IPS-20b (cell line): ENCODE measurements at regions not wholly inside any gene's neighbourhood (a gene's known extent, or its start where the extent isn't known, plus 50 kb on each side); places are given as distances from the start of the nearest gene placed in this dataset.
"Not testable (repeated sequence)": the region's sequence is repeated elsewhere in the genome, so short reads cannot be mapped to it uniquely, and the experiment has no call there.

Experiments
- H3K27ac ChIP-seq: one replicate; pipeline ENCODE4 v1.5.1; 2013; ENCODE audit warnings: low read length
- H3K27me3 ChIP-seq: 2 replicates; pipeline ENCODE4 v1.6.1; 2013; ENCODE audit warnings: mild to moderate bottlenecking, low read length, inconsistent platforms; ENCODE audit not compliant: insufficient read depth
- H3K36me3 ChIP-seq: 2 replicates; pipeline ENCODE4 v1.6.1; 2013; ENCODE audit warnings: low read depth, mild to moderate bottlenecking, inconsistent platforms, low read length, moderate library complexity; ENCODE audit not compliant: insufficient read depth
- H3K4me1 ChIP-seq: 2 replicates; pipeline ENCODE4 v1.6.1; 2013; ENCODE audit warnings: mild to moderate bottlenecking, control low read depth, inconsistent platforms, low read length, moderate library complexity; ENCODE audit not compliant: insufficient read depth
- H3K4me3 ChIP-seq: 2 replicates; pipeline ENCODE4 v1.5.1; 2013; ENCODE audit warnings: mild to moderate bottlenecking, low read length, inconsistent platforms
- H3K9ac ChIP-seq: 2 replicates; pipeline ENCODE4 v1.6.1; 2013; ENCODE audit warnings: low read depth, mild to moderate bottlenecking, inconsistent platforms, low read length, moderate library complexity
- H3K9me3 ChIP-seq: 2 replicates; pipeline ENCODE4 v1.6.1; 2013; ENCODE audit warnings: mild to moderate bottlenecking, low read depth, low read length, inconsistent platforms; ENCODE audit not compliant: insufficient read depth

DNA sequence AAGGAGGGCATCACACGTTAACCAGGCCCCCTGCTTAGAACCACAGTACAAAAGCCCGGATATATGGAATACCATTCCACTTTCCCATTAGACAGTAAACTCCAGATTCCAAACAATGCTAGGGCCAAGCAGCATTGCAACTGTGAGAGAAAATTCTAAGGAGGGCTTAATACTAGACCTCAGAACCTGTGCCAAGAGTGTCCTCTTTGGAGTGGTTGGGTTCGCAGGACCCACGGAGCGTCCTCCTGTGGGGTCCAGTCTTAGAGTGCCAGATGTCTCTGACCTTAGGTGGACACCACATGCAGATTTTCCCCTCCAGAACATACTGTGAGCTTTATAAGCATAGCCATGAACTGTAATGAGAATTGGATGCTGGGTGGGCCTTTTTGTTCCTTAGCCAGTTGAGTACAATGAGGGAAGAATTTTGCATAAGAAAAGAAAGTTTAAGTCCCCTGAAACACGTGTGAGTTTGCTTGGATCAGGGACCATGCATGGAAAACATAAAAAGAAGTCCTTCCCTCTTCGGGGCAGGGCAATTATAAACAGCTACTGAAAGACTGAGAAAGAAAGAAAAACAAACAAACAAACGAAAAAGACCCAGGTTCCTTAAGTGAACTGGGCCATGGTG lies 325.7 kb downstream of the NEK10 start:
- H3K27ac ChIP-seq: peak overlapping the region; percentile 42
- H3K4me1 ChIP-seq: peaks cover 37% of the 10 kb centered on the region
- no peaks in the 10 kb centered on the region for H3K36me3 ChIP-seq
- H3K9ac ChIP-seq: peak overlapping the region; percentile 27; the same call in 1 of the 2 replicates
- H3K9me3 ChIP-seq: peaks cover 9% of the 10 kb centered on the region; the same call in 1 of the 2 replicates
- no peaks in the 10 kb centered on the region for H3K27me3 ChIP-seq
- 0 out of 2 replicates have a peak overlapping the region, but pooled peaks have one; percentile 23 for H3K4me3 ChIP-seq

DNA sequence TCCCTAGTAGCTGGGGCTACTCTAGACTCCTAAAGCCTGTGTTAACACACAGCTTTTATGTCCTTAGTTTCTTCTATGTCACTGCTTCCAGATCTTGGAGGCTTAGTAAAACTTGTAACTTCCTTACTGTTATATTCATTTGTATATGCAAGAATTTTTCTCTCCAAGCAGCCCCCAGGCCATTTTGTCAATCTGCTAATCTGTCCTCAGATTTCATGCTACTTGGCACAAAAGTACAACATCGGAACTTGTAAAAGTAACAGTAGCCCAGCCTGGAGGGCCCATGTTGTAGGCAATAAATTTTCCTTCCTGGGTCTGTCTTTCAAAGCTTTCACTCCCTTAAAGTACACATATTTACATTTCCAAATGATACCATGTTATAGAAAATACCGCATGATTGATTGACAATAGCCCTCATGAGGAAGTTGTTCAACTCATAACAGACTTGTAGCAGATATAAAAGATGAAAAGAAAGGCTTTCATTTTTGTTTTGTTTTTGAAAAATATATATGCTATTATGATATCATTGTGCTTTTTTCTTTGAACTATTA lies 324.2 kb downstream of the NEK10 start:
- Histone ChIP-seq H3K4me1 (peaks cover 37% of the 10 kb centered on the region), H3K9me3 (peaks cover 9% of the 10 kb centered on the region; the same call in 1 of the 2 replicates), H3K27ac (no peak overlapping the region), H3K27me3 (no peaks in the 10 kb centered on the region), H3K36me3 (no peaks in the 10 kb centered on the region), H3K9ac (no peak overlapping the region), H3K4me3 (no peak overlapping the region)

DNA sequence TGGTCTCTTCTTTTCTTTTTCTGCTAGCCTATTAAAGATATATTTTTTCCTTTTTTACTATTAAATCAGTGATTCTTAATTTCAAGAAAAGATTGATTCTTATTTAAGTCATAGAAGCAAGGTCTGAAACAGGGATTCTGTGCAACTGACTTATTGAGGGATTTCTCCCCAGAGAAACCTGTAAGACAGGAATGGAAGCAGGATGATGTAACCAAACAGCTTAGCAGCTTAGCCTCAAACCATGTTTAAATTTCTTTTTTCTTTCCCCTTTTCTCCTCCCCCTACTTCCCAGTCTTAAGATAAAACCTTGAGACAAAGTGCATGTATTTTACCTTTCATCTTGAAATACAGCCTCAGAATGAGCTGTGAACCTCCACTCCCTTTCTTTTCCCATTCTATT lies 322.8 kb downstream of the NEK10 start:
- no peaks in the 10 kb centered on the region for H3K27me3 ChIP-seq
- H3K4me1 ChIP-seq: peaks cover 37% of the 10 kb centered on the region
- H3K9ac ChIP-seq: no peak overlapping the region
- no peaks in the 10 kb centered on the region for H3K36me3 ChIP-seq
- no peak overlapping the region for H3K27ac ChIP-seq
- no peak overlapping the region for H3K4me3 ChIP-seq
- H3K9me3 ChIP-seq: peaks cover 8% of the 10 kb centered on the region; the same call in 1 of the 2 replicates

DNA sequence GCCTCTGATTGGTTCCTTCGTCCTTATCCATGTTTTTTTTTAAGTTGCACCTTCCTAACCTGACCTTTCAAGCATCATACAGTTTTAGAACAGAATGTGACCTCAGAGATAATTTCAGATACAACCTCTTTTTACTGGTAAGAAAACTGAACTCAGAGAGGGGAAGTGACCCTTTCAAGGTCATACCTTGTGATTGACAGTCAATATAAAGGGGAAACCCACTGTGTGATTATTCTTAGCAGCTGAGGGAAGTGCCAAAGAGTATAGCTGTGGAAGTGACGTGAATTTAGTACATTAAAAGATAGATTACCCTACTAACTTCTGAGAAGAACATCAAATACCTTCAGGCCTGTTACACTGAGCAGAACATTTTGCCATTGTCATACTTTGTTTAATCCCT lies 319.4 kb downstream of the NEK10 start:
- no peaks in the 10 kb centered on the region for H3K27me3 ChIP-seq
- peaks cover 17% of the 10 kb centered on the region for H3K9me3 ChIP-seq
- H3K4me3 ChIP-seq: no peak overlapping the region
- H3K27ac ChIP-seq: no peak overlapping the region
- H3K4me1 ChIP-seq: peaks cover 20% of the 10 kb centered on the region
- H3K9ac ChIP-seq: no peak overlapping the region
- H3K36me3 ChIP-seq: no peaks in the 10 kb centered on the region

DNA sequence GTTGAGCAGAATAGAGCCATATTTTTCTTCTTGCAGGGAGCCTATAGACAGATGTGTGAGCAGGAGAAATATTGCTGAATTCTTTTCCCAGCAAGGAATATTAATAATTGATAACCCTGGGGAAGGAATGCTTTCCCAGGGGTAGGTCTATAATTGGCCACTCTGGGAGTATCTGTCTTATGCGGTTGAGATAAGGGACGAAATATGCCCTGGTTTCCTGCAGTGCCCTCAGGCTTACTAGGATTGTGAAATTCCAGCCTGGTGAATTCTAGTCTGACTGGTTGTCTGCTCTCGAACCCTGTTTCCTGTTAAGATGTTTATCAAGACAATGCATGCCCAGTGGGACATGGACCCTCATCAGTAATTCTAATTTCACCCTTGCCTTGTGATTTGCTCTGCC lies 317.7 kb downstream of the NEK10 start:
- not testable (repeated sequence) for H3K9ac ChIP-seq, H3K27me3 ChIP-seq, H3K4me1 ChIP-seq, H3K4me3 ChIP-seq, H3K27ac ChIP-seq, H3K36me3 ChIP-seq
- H3K9me3 ChIP-seq: peaks cover 17% of the 10 kb centered on the region

DNA sequence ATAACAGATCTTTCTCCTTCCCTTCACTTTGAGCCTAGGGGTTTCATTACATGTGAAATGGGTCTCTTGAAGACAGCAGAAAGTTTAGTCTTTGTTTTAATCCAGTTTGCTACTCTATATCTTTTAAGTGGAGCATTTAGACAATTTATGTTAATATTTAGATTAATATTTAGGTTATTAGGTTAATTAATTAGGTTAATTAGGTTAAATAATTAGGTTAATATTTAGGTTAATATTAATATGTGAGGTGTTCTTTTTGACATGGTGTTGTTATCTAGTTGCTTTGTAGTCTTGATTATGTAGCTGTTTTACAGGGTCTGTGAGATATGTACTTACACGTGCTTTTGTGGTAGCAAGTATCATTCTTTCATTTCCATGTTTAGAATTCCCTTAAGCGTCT lies 312.9 kb downstream of the NEK10 start:
- peaks cover 15% of the 10 kb centered on the region for H3K9me3 ChIP-seq
- H3K27me3 ChIP-seq: no peaks in the 10 kb centered on the region
- H3K27ac ChIP-seq: no peak overlapping the region
- no peak overlapping the region for H3K9ac ChIP-seq
- no peaks in the 10 kb centered on the region for H3K4me1 ChIP-seq
- no peak overlapping the region for H3K4me3 ChIP-seq
- no peaks in the 10 kb centered on the region for H3K36me3 ChIP-seq

DNA sequence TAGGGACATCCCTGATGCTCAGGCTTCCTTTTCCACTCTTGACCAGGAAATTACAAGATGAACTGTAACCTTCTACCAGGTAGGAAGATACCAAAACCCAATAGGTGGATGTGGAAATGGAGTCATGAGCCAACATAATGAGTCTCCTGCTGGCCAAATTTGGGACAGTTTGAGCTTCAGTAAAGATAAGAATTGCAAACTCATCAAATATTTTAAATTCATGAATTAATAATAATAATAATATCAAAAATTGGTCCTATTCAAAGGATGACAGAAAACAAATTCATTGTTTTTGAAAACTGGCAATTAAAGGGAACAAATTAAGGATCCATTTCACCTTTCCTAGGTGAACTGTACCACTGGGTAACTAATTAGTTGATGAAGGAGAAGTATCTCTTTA lies 309.7 kb downstream of the NEK10 start:
- Histone ChIP-seq H3K4me3 (no peak overlapping the region), H3K27me3 (no peaks in the 10 kb centered on the region), H3K9ac (no peak overlapping the region), H3K4me1 (no peaks in the 10 kb centered on the region), H3K36me3 (no peaks in the 10 kb centered on the region), H3K27ac (no peak overlapping the region), H3K9me3 (no peaks in the 10 kb centered on the region)
